Thyroid gland (tissue), 4 donors: ENCODE measurements at regions not wholly inside any gene's neighbourhood (a gene's known extent, or its start where the extent isn't known, plus 50 kb on each side); places are given as distances from the start of the nearest gene placed in this dataset.
A peak's percentile ranks its signal among the peaks of the same experiment; 100 is the strongest.

Experiments
- DNase-seq, 2 donors: peaks; one replicate each; pipeline ENCODE4 v3.0.0-alpha.2; 2019
- H3K27ac ChIP-seq, 3 donors: fragments of 200-600 bp; sonication (generic); 1 replicate in 2 of 3; 2 replicates in 1 of 3; pipeline ENCODE4 v1.5.1; 2016 to 2019; ENCODE audit warnings: mild to moderate bottlenecking in 1 of 3, moderate library complexity in 1 of 3
- H3K27me3 ChIP-seq: fragments of 200-600 bp; sonication (generic); one replicate; pipeline ENCODE4 v1.5.1; 2019
- H3K36me3 ChIP-seq, 2 donors: fragments of 200-600 bp; sonication (generic); one replicate each; pipeline ENCODE4 v1.5.1; 2016 to 2019
- H3K4me1 ChIP-seq, 2 donors: fragments of 200-600 bp; sonication (generic); one replicate each; pipeline ENCODE4 v1.5.1; 2017 to 2019
- H3K4me3 ChIP-seq, 3 donors: fragments of 200-600 bp; sonication (generic); replicated peaks in 1 of 3; 1 replicate in 2 of 3; 2 replicates in 1 of 3; pipeline ENCODE4 v1.5.1; 2016; ENCODE audit warnings: mild to moderate bottlenecking in 1 of 3
- H3K9me3 ChIP-seq: fragments of 200-600 bp; sonication (generic); one replicate; pipeline ENCODE4 v1.5.1; 2017
- POLR2A ChIP-seq, 2 donors: fragments of 450-650 bp; IDR thresholded peaks; one replicate each; pipeline ENCODE4 v1.6.1; 2017; ENCODE audit warnings: antibody characterized with exemption in 2 of 2, mild to moderate bottlenecking in 2 of 2, moderate library complexity in 1 of 2
- WGBS, 2 donors: methylation state at CpG; one replicate each; pipeline ENCODE4 v1.1.5; 2017; 5-methylcytosine and 5-hydroxymethylcytosine counted together
- intact Hi-C: fragments of 100-400 bp; cut with DNase I; formaldehyde crosslinking; loops from one replicate; pipeline ENCODE4 v1.15.1; 2023
- TF ChIP-seq, protein P1 (sequence below), 6 experiments: fragments of 200-600 bp in 3 of 6; fragments of 450-650 bp in 3 of 6; sonication (generic) in 3 of 6; IDR thresholded peaks; one replicate each; pipeline ENCODE4 v1.5.1; 2016 to 2019; ENCODE audit warnings: antibody characterized with exemption in 6 of 6, mild to moderate bottlenecking in 2 of 6, inconsistent platforms in 1 of 6, moderate library complexity in 1 of 6

DNA sequence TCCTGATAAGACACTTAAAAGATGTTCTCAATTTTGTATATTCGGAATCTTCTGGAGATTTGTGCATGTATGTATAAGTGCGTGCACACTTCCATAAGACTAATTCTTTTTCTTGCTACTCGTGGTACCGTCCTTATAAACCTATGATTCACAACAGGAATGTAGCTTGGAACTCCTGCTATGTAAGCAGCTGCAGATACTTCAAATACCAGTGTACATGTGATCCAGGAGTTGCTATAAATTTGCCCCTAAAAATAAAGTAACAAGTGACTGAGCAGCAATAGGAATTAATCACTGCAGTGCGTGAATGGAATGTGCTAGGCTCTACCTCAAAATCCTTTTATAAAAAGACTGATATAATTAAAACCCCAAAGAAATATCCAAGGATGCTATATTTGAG lies 214.9 kb downstream of the KLF5 start:
- intact Hi-C loops: no loop called here
- Histone ChIP-seq H3K4me1 (peaks cover 15 to 18% of the 10 kb centered on the region in 2 donors), H3K9me3 (no peaks in the 10 kb centered on the region), H3K27ac (peak overlapping the region; percentile 64 to 69 (median 64)), H3K27me3 (no peaks in the 10 kb centered on the region), H3K36me3 (no peaks in the 10 kb centered on the region), H3K4me3 (no peak overlapping the region)
- DNase-seq: no peak
- 45 to 49% methylated on average over 5 of the region's 5 CpGs for WGBS, 2 donors
- TF ChIP-seq POLR2A (IDR thresholded peaks at IDR 0.05): peak in 1 of 2 donors; percentile 19
- TF ChIP-seq, protein P1, sequence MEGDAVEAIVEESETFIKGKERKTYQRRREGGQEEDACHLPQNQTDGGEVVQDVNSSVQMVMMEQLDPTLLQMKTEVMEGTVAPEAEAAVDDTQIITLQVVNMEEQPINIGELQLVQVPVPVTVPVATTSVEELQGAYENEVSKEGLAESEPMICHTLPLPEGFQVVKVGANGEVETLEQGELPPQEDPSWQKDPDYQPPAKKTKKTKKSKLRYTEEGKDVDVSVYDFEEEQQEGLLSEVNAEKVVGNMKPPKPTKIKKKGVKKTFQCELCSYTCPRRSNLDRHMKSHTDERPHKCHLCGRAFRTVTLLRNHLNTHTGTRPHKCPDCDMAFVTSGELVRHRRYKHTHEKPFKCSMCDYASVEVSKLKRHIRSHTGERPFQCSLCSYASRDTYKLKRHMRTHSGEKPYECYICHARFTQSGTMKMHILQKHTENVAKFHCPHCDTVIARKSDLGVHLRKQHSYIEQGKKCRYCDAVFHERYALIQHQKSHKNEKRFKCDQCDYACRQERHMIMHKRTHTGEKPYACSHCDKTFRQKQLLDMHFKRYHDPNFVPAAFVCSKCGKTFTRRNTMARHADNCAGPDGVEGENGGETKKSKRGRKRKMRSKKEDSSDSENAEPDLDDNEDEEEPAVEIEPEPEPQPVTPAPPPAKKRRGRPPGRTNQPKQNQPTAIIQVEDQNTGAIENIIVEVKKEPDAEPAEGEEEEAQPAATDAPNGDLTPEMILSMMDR (IDR thresholded peaks at IDR 0.05): no peak

GRCh38 chr13:73273276-73273675 lies 214.5 kb downstream of the KLF5 start:
- Histone ChIP-seq H3K27ac (peak overlapping the region in 2 of 3 donors; percentile 62 to 69), H3K9me3 (no peaks in the 10 kb centered on the region)

GRCh38 chr13:73272831-73273230 lies 214.0 kb downstream of the KLF5 start:
- Histone ChIP-seq H3K4me3 (no peak overlapping the region), H3K36me3 (no peaks in the 10 kb centered on the region), H3K9me3 (no peaks in the 10 kb centered on the region), H3K27me3 (no peaks in the 10 kb centered on the region), H3K27ac (peak overlapping the region in 2 of 3 donors; percentile 62 to 69), H3K4me1 (peaks cover 15 to 18% of the 10 kb centered on the region in 2 donors)
- TF ChIP-seq, protein P1 (IDR thresholded peaks at IDR 0.05): no peak
- no peak for TF ChIP-seq POLR2A (IDR thresholded peaks at IDR 0.05)
- intact Hi-C loops: no loop called here
- WGBS, 2 donors: 89 to 94% methylated on average over 1 of the region's 1 CpG
- no peak for DNase-seq

More at GRCh38 chr13:73273276-73273675, 214.5 kb downstream of the KLF5 start:
- Histone ChIP-seq H3K27me3 (no peaks in the 10 kb centered on the region), H3K4me3 (no peak overlapping the region), H3K4me1 (peaks cover 15 to 18% of the 10 kb centered on the region in 2 donors), H3K36me3 (no peaks in the 10 kb centered on the region)
- 84 to 88% methylated on average over 1 of the region's 1 CpG for WGBS, 2 donors
- no peak for DNase-seq
- TF ChIP-seq, protein P1 (IDR thresholded peaks at IDR 0.05): no peak
- no peak for TF ChIP-seq POLR2A (IDR thresholded peaks at IDR 0.05)
- intact Hi-C loops: no loop called here

GRCh38 chr13:73268306-73268705 lies 209.5 kb downstream of the KLF5 start:
- H3K27me3 ChIP-seq: no peaks in the 10 kb centered on the region
- intact Hi-C loops: no loop called here
- no peak overlapping the region for H3K27ac ChIP-seq
- no peaks in the 10 kb centered on the region for H3K9me3 ChIP-seq
- DNase-seq: no peak
- no peak for TF ChIP-seq POLR2A (IDR thresholded peaks at IDR 0.05)
- TF ChIP-seq, protein P1 (IDR thresholded peaks at IDR 0.05): no peak
- peaks cover 6% of the 10 kb centered on the region in 2 donors for H3K4me1 ChIP-seq
- H3K4me3 ChIP-seq: no peak overlapping the region
- no peaks in the 10 kb centered on the region for H3K36me3 ChIP-seq
- 76 to 83% methylated on average over 1 of the region's 1 CpG for WGBS, 2 donors

DNA sequence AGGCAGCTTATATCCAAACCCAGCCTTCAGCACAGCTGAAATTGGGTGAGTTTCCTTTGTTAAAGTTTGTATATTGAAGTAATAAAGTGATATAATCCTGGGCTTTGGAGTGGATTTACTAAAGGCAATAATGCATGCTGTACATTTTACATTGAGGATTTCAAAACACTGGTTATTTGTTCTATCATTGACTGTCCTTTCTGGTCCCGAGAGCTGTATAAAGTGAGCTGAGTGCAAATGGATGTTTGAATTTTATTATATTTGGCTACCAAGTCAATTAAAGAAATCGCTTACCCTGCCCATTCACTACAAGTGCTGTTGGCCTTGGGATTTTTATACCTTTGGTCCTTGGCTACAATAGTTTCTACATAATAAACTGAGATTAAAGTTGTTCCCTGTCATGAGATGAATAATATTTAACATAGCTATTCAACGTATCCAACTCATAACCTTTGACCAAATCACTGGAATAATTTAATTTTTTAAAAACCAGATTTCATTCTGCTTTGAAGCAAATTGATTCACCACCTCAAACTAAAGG lies 207.9 kb downstream of the KLF5 start:
- Histone ChIP-seq H3K9me3 (no peaks in the 10 kb centered on the region), H3K27ac (no peak overlapping the region), H3K4me3 (no peak overlapping the region), H3K36me3 (no peaks in the 10 kb centered on the region), H3K4me1 (peaks cover 0 to 3% of the 10 kb centered on the region in 2 donors), H3K27me3 (no peaks in the 10 kb centered on the region)
- TF ChIP-seq POLR2A (IDR thresholded peaks at IDR 0.05): no peak
- TF ChIP-seq, protein P1 (IDR thresholded peaks at IDR 0.05): no peak
- no peak for DNase-seq
- intact Hi-C loops: no loop called here
- WGBS, 2 donors: 91 to 92% methylated on average over 3 of the region's 3 CpGs
